CD4-positive, alpha-beta memory T cell (primary cell): ENCODE measurements at regions not wholly inside any gene's neighbourhood (a gene's known extent, or its start where the extent isn't known, plus 50 kb on each side); places are given as distances from the start of the nearest gene placed in this dataset.
"Not testable (repeated sequence)": the region's sequence is repeated elsewhere in the genome, so short reads cannot be mapped to it uniquely, and the experiment has no call there.

Experiments used
- CTCF ChIA-PET: fragments of 350-600 bp; sonication (Branson Sonifier 250); formaldehyde crosslinking; loops from one replicate; lab custom pipeline; 2021; ENCODE audit warnings: inconsistent platforms; ENCODE audit not compliant: partially characterized antibody; lab: Charles Lee
- POLR2A ChIA-PET: fragments of 350-600 bp; sonication (Branson Sonifier 250); formaldehyde crosslinking; loops from one replicate; lab custom pipeline; 2021; ENCODE audit not compliant: partially characterized antibody; lab: Charles Lee
- DNase-seq, 5 donors: peaks; one replicate each; pipeline versions ENCODE4 v3.0.0 to v3.0.0-alpha.2; 2020 to 2022; ENCODE audit warnings: mixed read lengths in 1 of 5
- H3K27ac ChIP-seq: one replicate; pipeline ENCODE4 v1.7.0; 2013; ENCODE audit warnings: low read depth, low read length
- H3K27me3 ChIP-seq: 2 replicates; pipeline ENCODE4 v1.7.0; 2013; ENCODE audit warnings: mild to moderate bottlenecking, low read length, moderate library complexity; ENCODE audit not compliant: insufficient read depth
- H3K36me3 ChIP-seq: 2 replicates; pipeline ENCODE4 v1.7.0; 2013; ENCODE audit warnings: mild to moderate bottlenecking, low read length, moderate library complexity; ENCODE audit not compliant: insufficient read depth
- H3K4me1 ChIP-seq: 2 replicates; pipeline ENCODE4 v1.7.0; 2013; ENCODE audit warnings: mild to moderate bottlenecking, low read length, moderate library complexity; ENCODE audit not compliant: insufficient read depth
- H3K4me3 ChIP-seq, 2 donors: one replicate each; pipeline ENCODE4 v1.7.0; 2013; ENCODE audit warnings: low read length in 2 of 2, mild to moderate bottlenecking in 1 of 2
- H3K9me3 ChIP-seq, 2 donors: one replicate each; pipeline ENCODE4 v1.7.0; 2013; ENCODE audit warnings: low read length in 2 of 2, control low read depth in 1 of 2; ENCODE audit not compliant: control insufficient read depth in 1 of 2
- H3K27ac Mint-ChIP-seq, 7 donors: one replicate each; pipeline ENCODE4 v1.8.0; 2020 to 2021; ENCODE audit warnings: mixed read lengths in 7 of 7, mild to moderate bottlenecking in 6 of 7, inconsistent platforms in 3 of 7, moderate library complexity in 3 of 7
- H3K27me3 Mint-ChIP-seq, 2 donors: one replicate each; pipeline ENCODE4 v1.8.0; 2020 to 2021; ENCODE audit warnings: mixed read lengths in 2 of 2
- H3K36me3 Mint-ChIP-seq, 2 donors: one replicate each; pipeline ENCODE4 v1.8.0; 2020 to 2021; ENCODE audit warnings: mixed read lengths in 2 of 2, inconsistent platforms in 1 of 2, mild to moderate bottlenecking in 1 of 2
- H3K4me1 Mint-ChIP-seq, 4 donors: one replicate each; pipeline ENCODE4 v1.8.0; 2020 to 2021; ENCODE audit warnings: mixed read lengths in 4 of 4, mild to moderate bottlenecking in 1 of 4
- H3K4me3 Mint-ChIP-seq, 8 donors: one replicate each; pipeline ENCODE4 v1.8.0; 2020 to 2021; ENCODE audit warnings: mixed read lengths in 8 of 8, mild to moderate bottlenecking in 7 of 8, moderate library complexity in 6 of 8, inconsistent platforms in 3 of 8
- H3K9me3 Mint-ChIP-seq, 8 donors: one replicate each; pipeline ENCODE4 v1.8.0; 2020 to 2021; ENCODE audit warnings: mixed read lengths in 8 of 8, mild to moderate bottlenecking in 5 of 8, inconsistent platforms in 3 of 8, moderate library complexity in 1 of 8
- intact Hi-C: fragments of 100-400 bp; cut with micrococcal nuclease; formaldehyde crosslinking; loops from one replicate; pipeline ENCODE4 v1.15.1; 2023

- Histone ChIP-seq H3K27me3 (no peaks in the 10 kb centered on the region), H3K27ac (no peak overlapping the region), H3K4me1 (no peaks in the 10 kb centered on the region), H3K36me3 (no peaks in the 10 kb centered on the region), H3K4me3 (no peak overlapping the region), H3K9me3 (no peaks in the 10 kb centered on the region)
- H3K4me3 Mint-ChIP-seq = no peak overlapping the region
- no peaks in the 10 kb centered on the region for H3K9me3 Mint-ChIP-seq
- peaks cover 0 to 3% of the 10 kb centered on the region in 2 donors for H3K27me3 Mint-ChIP-seq
- intact Hi-C loops = no loop called here
- DNase-seq = no peak
- POLR2A ChIA-PET = no interaction called here
- H3K27ac Mint-ChIP-seq = no peak overlapping the region
- CTCF ChIA-PET = interaction anchor here (3.8 kb wide), 1 partner anchor 21 kb away, joined by 26 read pairs; no protein-coding TSS in a partner anchor
- H3K4me1 Mint-ChIP-seq = peaks cover 3 to 7% (median 5%) of the 10 kb centered on the region in 4 donors
- H3K36me3 Mint-ChIP-seq = no peaks in the 10 kb centered on the region
These were observed 301.2 kb upstream of the SGK1 start for GRCh38 chr6:134619077-134619476.

- ChIA-PET CTCF (no interaction called here), POLR2A (no interaction called here)
- peaks cover 3 to 7% (median 5%) of the 10 kb centered on the region in 4 donors for H3K4me1 Mint-ChIP-seq
- H3K27me3 ChIP-seq = no peaks in the 10 kb centered on the region
- no peak overlapping the region for H3K4me3 Mint-ChIP-seq
- no peaks in the 10 kb centered on the region for H3K9me3 ChIP-seq
- no peak for DNase-seq
- no peak overlapping the region for H3K4me3 ChIP-seq
- H3K36me3 Mint-ChIP-seq = no peaks in the 10 kb centered on the region
- no peaks in the 10 kb centered on the region for H3K36me3 ChIP-seq
- H3K27ac Mint-ChIP-seq = no peak overlapping the region
- no peak overlapping the region for H3K27ac ChIP-seq
- intact Hi-C loops = no loop called here
- H3K27me3 Mint-ChIP-seq = peaks cover 1 to 5% of the 10 kb centered on the region in 2 donors
- no peaks in the 10 kb centered on the region for H3K9me3 Mint-ChIP-seq
- no peaks in the 10 kb centered on the region for H3K4me1 ChIP-seq
These were observed 296.9 kb upstream of the SGK1 start for GRCh38 chr6:134614606-134615485.

GRCh38 chr6:134612128-134612527 lies 294.2 kb upstream of the SGK1 start:
- H3K4me3 Mint-ChIP-seq, H3K9me3 ChIP-seq, H3K27me3 ChIP-seq, H3K4me1 ChIP-seq, H3K27me3 Mint-ChIP-seq, H3K36me3 Mint-ChIP-seq, intact Hi-C loops, H3K27ac Mint-ChIP-seq, H3K4me1 Mint-ChIP-seq, H3K9me3 Mint-ChIP-seq, H3K36me3 ChIP-seq, CTCF ChIA-PET, DNase-seq, H3K27ac ChIP-seq, H3K4me3 ChIP-seq, POLR2A ChIA-PET: not testable (repeated sequence)

DNA sequence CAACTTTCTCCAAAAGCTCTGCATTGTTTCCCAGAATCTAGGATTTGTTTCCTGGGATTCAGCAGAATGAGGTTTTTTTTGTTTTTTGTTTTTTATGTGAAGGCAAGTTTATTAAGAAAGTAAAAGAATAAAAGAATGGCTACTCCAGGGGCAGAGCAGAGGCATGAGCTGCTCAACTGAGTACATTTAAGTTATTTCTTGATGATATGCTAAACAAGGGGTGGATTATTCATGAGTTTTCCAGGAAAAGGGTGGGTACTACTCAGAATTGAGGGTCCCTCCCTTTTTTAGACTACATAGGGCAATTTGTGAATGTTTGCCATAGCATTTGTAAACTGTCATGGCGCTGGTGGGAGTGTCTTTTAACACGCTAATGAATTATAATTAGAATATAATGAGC lies 292.5 kb upstream of the SGK1 start:
- Histone ChIP-seq H3K27me3 (no peaks in the 10 kb centered on the region), H3K4me1 (no peaks in the 10 kb centered on the region), H3K36me3 (no peaks in the 10 kb centered on the region), H3K9me3 (no peaks in the 10 kb centered on the region), H3K4me3 (no peak overlapping the region), H3K27ac (no peak overlapping the region)
- Mint-ChIP-seq H3K4me1 (no peaks in the 10 kb centered on the region), H3K4me3 (no peak overlapping the region), H3K9me3 (no peaks in the 10 kb centered on the region), H3K27ac (no peak overlapping the region), H3K27me3 (peaks cover 1 to 2% of the 10 kb centered on the region in 2 donors), H3K36me3 (no peaks in the 10 kb centered on the region)
- DNase-seq = no peak
- CTCF ChIA-PET = interaction anchor here (0.9 kb wide), 1 partner anchor 30 kb away, joined by 3 read pairs; no protein-coding TSS in a partner anchor
- intact Hi-C loops = no loop called here
- POLR2A ChIA-PET = no interaction called here

GRCh38 chr6:134609716-134610261 lies 291.9 kb upstream of the SGK1 start:
- CTCF ChIA-PET = interaction anchor here (0.9 kb wide), 1 partner anchor 31 kb away, joined by 3 read pairs; no protein-coding TSS in a partner anchor
- H3K9me3 ChIP-seq = no peaks in the 10 kb centered on the region
- H3K27me3 Mint-ChIP-seq = peaks cover 1 to 2% of the 10 kb centered on the region in 2 donors
- POLR2A ChIA-PET = no interaction called here
- H3K9me3 Mint-ChIP-seq = no peaks in the 10 kb centered on the region
- H3K36me3 Mint-ChIP-seq = no peaks in the 10 kb centered on the region
- no peaks in the 10 kb centered on the region for H3K4me1 Mint-ChIP-seq
- H3K36me3 ChIP-seq = no peaks in the 10 kb centered on the region
- H3K4me1 ChIP-seq = no peaks in the 10 kb centered on the region
- H3K27ac ChIP-seq = no peak overlapping the region
- no peak overlapping the region for H3K27ac Mint-ChIP-seq
- intact Hi-C loops = no loop called here
- H3K4me3 Mint-ChIP-seq = no peak overlapping the region
- H3K4me3 ChIP-seq = no peak overlapping the region
- no peaks in the 10 kb centered on the region for H3K27me3 ChIP-seq
- DNase-seq = no peak

GRCh38 chr6:134607411-134607810 lies 289.5 kb upstream of the SGK1 start:
- peaks cover 0 to 1% (median 0%) of the 10 kb centered on the region in 4 donors for H3K4me1 Mint-ChIP-seq
- ChIA-PET CTCF (no interaction called here), POLR2A (no interaction called here)

DNA sequence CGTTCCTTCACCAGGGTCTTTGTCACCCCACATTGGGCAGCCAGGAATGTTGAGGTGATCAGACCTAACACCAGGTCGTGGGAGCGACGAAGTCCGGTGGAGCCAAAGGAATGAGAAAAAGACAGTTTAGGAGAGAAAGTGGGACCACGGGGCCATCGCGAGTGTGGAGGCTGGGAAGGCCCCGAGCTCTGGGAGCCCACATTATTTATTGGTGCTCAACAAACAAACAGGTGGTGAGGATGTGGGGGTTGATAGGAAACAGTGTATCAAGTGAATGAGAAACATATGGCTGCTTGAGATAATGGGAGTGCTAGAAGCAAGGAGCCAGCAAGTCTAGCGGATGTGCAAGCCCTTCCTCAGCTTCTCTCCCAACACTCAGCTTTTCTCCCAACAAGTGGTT lies 287.1 kb upstream of the SGK1 start:
- H3K36me3 Mint-ChIP-seq = peaks cover 3 to 5% of the 10 kb centered on the region in 2 donors
- Histone ChIP-seq H3K36me3 (no peaks in the 10 kb centered on the region), H3K27ac (no peak overlapping the region), H3K4me1 (no peaks in the 10 kb centered on the region), H3K4me3 (no peak overlapping the region), H3K9me3 (no peaks in the 10 kb centered on the region), H3K27me3 (no peaks in the 10 kb centered on the region)
- ChIA-PET CTCF (no interaction called here), POLR2A (no interaction called here)
- H3K27me3 Mint-ChIP-seq = peaks cover 2 to 4% of the 10 kb centered on the region in 2 donors
- no peak for DNase-seq
- no peak overlapping the region for H3K4me3 Mint-ChIP-seq
- H3K27ac Mint-ChIP-seq = no peak overlapping the region
- peaks cover 0 to 14% (median 9%) of the 10 kb centered on the region in 8 donors for H3K9me3 Mint-ChIP-seq
- H3K4me1 Mint-ChIP-seq = peaks cover 0 to 1% (median 0%) of the 10 kb centered on the region in 4 donors
- intact Hi-C loops = no loop called here

More at GRCh38 chr6:134607411-134607810, 289.5 kb upstream of the SGK1 start:
- Histone ChIP-seq H3K36me3 (no peaks in the 10 kb centered on the region), H3K4me1 (no peaks in the 10 kb centered on the region), H3K4me3 (no peak overlapping the region), H3K27me3 (no peaks in the 10 kb centered on the region), H3K9me3 (no peaks in the 10 kb centered on the region), H3K27ac (no peak overlapping the region)
- no peak for DNase-seq
- Mint-ChIP-seq H3K9me3 (no peaks in the 10 kb centered on the region), H3K4me3 (no peak overlapping the region), H3K36me3 (no peaks in the 10 kb centered on the region), H3K27ac (no peak overlapping the region), H3K27me3 (peaks cover 3 to 4% of the 10 kb centered on the region in 2 donors)
- intact Hi-C loops = no loop called here
